GM21390 (cell line): ENCODE measurements at regions not wholly inside any gene's neighbourhood (a gene's known extent, or its start where the extent isn't known, plus 50 kb on each side); places are given as distances from the start of the nearest gene placed in this dataset.

Experiments used
- ATAC-seq: cut with Tn5 transposase; IDR thresholded peaks from one replicate; pipeline ENCODE4 v1.9.1; 2021; ENCODE audit not compliant: unreplicated experiment

GRCh38 chr10:4595719-4596319 is 230.2 kb upstream of the AKR1E2 start:
- no peak for ATAC-seq

- ATAC-seq: no peak
Measured at GRCh38 chr10:4590807-4591206, 235.2 kb upstream of the AKR1E2 start.

- no peak for ATAC-seq
Measured at GRCh38 chr10:4588824-4589223, 237.2 kb upstream of the AKR1E2 start.

GRCh38 chr10:4587466-4587865 is 238.5 kb upstream of the AKR1E2 start:
- ATAC-seq: no peak

GRCh38 chr10:4586776-4587175 is 239.2 kb upstream of the AKR1E2 start:
- ATAC-seq: no peak

- ATAC-seq: no peak
Measured at GRCh38 chr10:4581929-4582328, 244.1 kb upstream of the AKR1E2 start.

- no peak for ATAC-seq
Measured at GRCh38 chr10:4579844-4580243, 246.2 kb upstream of the AKR1E2 start.

- ATAC-seq: no peak
Measured at GRCh38 chr10:4576206-4576605, 249.8 kb upstream of the AKR1E2 start.

GRCh38 chr10:4569151-4569550 is 256.9 kb upstream of the AKR1E2 start:
- ATAC-seq: no peak

GRCh38 chr10:4568731-4569130 is 257.3 kb upstream of the AKR1E2 start:
- no peak for ATAC-seq

- ATAC-seq: no peak
Measured at GRCh38 chr10:4568086-4568485, 257.9 kb upstream of the AKR1E2 start.

- ATAC-seq: no peak
Measured at GRCh38 chr10:4567637-4568036, 258.4 kb upstream of the AKR1E2 start.

GRCh38 chr10:4566011-4566410 is 260.0 kb upstream of the AKR1E2 start:
- no peak for ATAC-seq

GRCh38 chr10:4561296-4561695 is 264.7 kb upstream of the AKR1E2 start:
- ATAC-seq: no peak

GRCh38 chr10:4557469-4557868 is 268.5 kb upstream of the AKR1E2 start:
- no peak for ATAC-seq

- no peak for ATAC-seq
Measured at GRCh38 chr10:4556527-4556926, 269.5 kb upstream of the AKR1E2 start.

GRCh38 chr10:4555920-4556319 is 270.1 kb upstream of the AKR1E2 start:
- ATAC-seq: no peak

- ATAC-seq: no peak
Measured at GRCh38 chr10:4549139-4549653, 276.8 kb upstream of the AKR1E2 start.

- no peak for ATAC-seq
Measured at GRCh38 chr10:4546931-4547330, 279.1 kb upstream of the AKR1E2 start.

- no peak for ATAC-seq
Measured at GRCh38 chr10:4546500-4546899, 279.5 kb upstream of the AKR1E2 start.

GRCh38 chr10:4545062-4545461 is 280.9 kb upstream of the AKR1E2 start:
- no peak for ATAC-seq

GRCh38 chr10:4543938-4544533 is 282.0 kb upstream of the AKR1E2 start:
- ATAC-seq: no peak

GRCh38 chr10:4541292-4541691 is 284.7 kb upstream of the AKR1E2 start:
- ATAC-seq: no peak
